CD1c-positive myeloid dendritic cell (primary cell): ENCODE measurements at regions not wholly inside any gene's neighbourhood (a gene's known extent, or its start where the extent isn't known, plus 50 kb on each side); places are given as distances from the start of the nearest gene placed in this dataset.

Experiments
- DNase-seq: peaks from one replicate; pipeline ENCODE4 v3.0.0-alpha.2; 2016; ENCODE audit errors: extremely low spot score

- no peak for DNase-seq
Observed at GRCh38 chr22:48361099-48361639, 1466.5 kb downstream of the BRD1 start.

- no peak for DNase-seq
Observed at GRCh38 chr22:48359613-48359965, 1468.1 kb downstream of the BRD1 start.

GRCh38 chr22:48358886-48359612, 1468.6 kb downstream of the BRD1 start:
- DNase-seq, result no peak

- DNase-seq, result no peak
Observed at GRCh38 chr22:48357961-48358360, 1469.7 kb downstream of the BRD1 start.

GRCh38 chr22:48357196-48357595, 1470.5 kb downstream of the BRD1 start:
- no peak for DNase-seq

GRCh38 chr22:48356731-48357130, 1470.9 kb downstream of the BRD1 start:
- DNase-seq, result no peak

- no peak for DNase-seq
Observed at GRCh38 chr22:48354096-48354495, 1473.6 kb downstream of the BRD1 start.

GRCh38 chr22:48353116-48353947, 1474.3 kb downstream of the BRD1 start:
- no peak for DNase-seq

- no peak for DNase-seq
Observed at GRCh38 chr22:48352086-48352911, 1475.4 kb downstream of the BRD1 start.

- DNase-seq, result no peak
Observed at GRCh38 chr22:48351376-48352085, 1476.1 kb downstream of the BRD1 start.

- no peak for DNase-seq
Observed at GRCh38 chr22:48350456-48350855, 1477.2 kb downstream of the BRD1 start.

- no peak for DNase-seq
Observed at GRCh38 chr22:48348855-48349254, 1478.8 kb downstream of the BRD1 start.

- DNase-seq, result no peak
Observed at GRCh38 chr22:48347311-48347710, 1480.4 kb downstream of the BRD1 start.

- DNase-seq, result no peak
Observed at GRCh38 chr22:48346911-48347310, 1480.8 kb downstream of the BRD1 start.

- no peak for DNase-seq
Observed at GRCh38 chr22:48346311-48346710, 1481.4 kb downstream of the BRD1 start.

- no peak for DNase-seq
Observed at GRCh38 chr22:48345631-48346030, 1482.0 kb downstream of the BRD1 start.

GRCh38 chr22:48343461-48343860, 1484.2 kb downstream of the BRD1 start:
- no peak for DNase-seq

GRCh38 chr22:48342732-48343131, 1484.9 kb downstream of the BRD1 start:
- DNase-seq, result no peak

- DNase-seq, result no peak
Observed at GRCh38 chr22:48342016-48342415, 1485.7 kb downstream of the BRD1 start.

GRCh38 chr22:48340727-48341709, 1486.7 kb downstream of the BRD1 start:
- DNase-seq, result no peak
